GM12865 (cell line): ENCODE measurements at regions not wholly inside any gene's neighbourhood (a gene's known extent, or its start where the extent isn't known, plus 50 kb on each side); places are given as distances from the start of the nearest gene placed in this dataset.
"Not testable (repeated sequence)": the region's sequence is repeated elsewhere in the genome, so short reads cannot be mapped to it uniquely, and the experiment has no call there.

Source experiments
- DNase-seq: peaks from one replicate; pipeline ENCODE4 v3.0.0; 2010; ENCODE audit warnings: low read depth
- H3K4me3 ChIP-seq: 2 replicates; pipeline ENCODE4 v1.5.1; 2011; ENCODE audit warnings: mild to moderate bottlenecking, low read depth, low read length, control low read depth
- CTCF ChIP-seq: IDR thresholded peaks from 2 replicates; pipeline ENCODE4 v1.5.1; 2011; ENCODE audit warnings: low read length, control low read depth, low read depth, inconsistent platforms; ENCODE audit not compliant: insufficient read depth; ENCODE audit errors: missing control alignments

- TF ChIP-seq CTCF: no peak
- no peak overlapping the region for H3K4me3 ChIP-seq
- DNase-seq: no peak
Observed at GRCh38 chr6:167690931-167691330, 135.8 kb upstream of the AFDN start.

DNA sequence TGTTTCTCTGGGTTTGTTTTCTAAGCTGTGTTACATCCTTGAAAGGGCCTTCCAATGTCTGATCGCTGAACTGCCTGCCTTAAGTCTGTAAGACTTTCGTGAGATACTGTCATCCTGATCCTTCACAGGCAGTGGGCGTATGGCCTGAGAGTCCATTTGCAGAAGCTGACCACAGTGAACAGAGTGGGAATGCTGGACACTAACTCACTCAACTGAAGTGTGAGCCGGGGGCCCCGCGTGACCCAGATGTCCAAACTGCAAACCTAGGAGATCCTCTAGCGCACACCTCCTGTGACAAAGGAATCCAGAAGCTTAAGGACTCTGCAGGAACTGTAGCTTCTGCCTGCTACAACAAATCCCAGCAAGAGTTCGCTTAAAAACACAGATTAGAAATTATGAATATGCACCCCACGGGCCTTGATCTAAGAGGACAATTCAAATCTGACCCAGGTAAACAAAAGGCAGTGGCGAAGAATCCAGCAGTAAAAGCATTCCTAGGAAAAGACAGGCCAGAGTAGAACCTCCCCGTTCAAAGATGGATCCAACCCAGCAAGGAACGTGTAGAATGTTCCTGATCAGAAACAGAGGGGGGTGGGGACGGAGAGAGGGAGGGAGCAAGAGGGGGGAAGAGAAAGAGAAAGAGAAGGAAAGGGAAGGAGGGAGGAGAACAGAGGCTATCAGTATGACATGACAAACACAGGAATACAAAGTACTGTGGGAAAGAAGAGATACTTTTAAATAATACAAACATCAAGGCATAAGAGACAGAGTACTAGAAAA lies 135.0 kb upstream of the AFDN start:
- no peak for TF ChIP-seq CTCF
- no peak overlapping the region for H3K4me3 ChIP-seq
- DNase-seq: no peak

- not testable (repeated sequence) for H3K4me3 ChIP-seq, DNase-seq
Observed at GRCh38 chr6:167693478-167693877, 133.2 kb upstream of the AFDN start.

GRCh38 chr6:167695831-167696230 lies 130.9 kb upstream of the AFDN start:
- H3K4me3 ChIP-seq: no peak overlapping the region
- no peak for DNase-seq
- TF ChIP-seq CTCF: no peak

GRCh38 chr6:167696296-167696695 lies 130.4 kb upstream of the AFDN start:
- TF ChIP-seq CTCF: no peak
- no peak overlapping the region for H3K4me3 ChIP-seq
- DNase-seq: no peak

DNA sequence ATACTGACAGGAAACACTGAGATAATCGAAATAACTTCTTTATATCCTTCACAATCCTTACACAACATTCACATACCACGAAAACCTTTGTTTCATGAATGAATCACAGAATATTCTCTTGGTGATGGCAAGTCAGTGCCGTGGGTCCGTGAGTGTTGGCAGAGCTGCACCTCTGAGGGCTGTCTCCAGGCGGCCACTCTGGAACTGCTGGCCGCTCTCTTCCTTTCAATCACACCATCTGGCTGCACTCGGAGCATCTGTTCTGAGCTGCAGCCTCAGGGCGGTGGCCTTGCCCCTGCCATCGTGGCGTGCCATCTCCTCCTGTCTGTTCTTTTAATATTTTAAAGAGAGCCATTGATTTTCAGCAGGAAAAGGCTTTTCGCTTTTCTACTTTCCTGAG lies 129.4 kb upstream of the AFDN start:
- no peak for DNase-seq
- no peak for TF ChIP-seq CTCF
- H3K4me3 ChIP-seq: no peak overlapping the region

DNA sequence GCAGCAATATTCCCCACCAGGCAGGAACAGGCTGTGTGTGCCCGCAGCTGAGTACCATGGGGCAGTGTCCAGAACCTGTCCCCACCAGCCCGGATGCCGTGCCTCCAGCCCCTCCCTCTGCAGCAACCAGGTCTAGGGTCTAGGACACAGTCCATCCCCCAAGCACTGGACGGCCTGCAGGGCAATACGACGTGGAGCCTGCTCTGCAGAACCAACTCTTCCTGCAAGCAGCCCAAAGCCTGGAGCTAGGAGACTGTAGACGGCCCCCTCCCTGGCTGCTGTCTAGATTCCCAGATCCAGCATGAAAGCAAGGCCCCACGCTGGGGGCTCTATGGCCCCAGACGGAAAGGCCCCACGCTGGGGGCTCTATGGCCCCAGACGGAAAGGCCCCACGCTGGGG lies 128.2 kb upstream of the AFDN start:
- no peak for DNase-seq
- no peak overlapping the region for H3K4me3 ChIP-seq
- TF ChIP-seq CTCF: no peak
